Liver (tissue), 8 donors: ENCODE measurements at regions not wholly inside any gene's neighbourhood (a gene's known extent, or its start where the extent isn't known, plus 50 kb on each side); places are given as distances from the start of the nearest gene placed in this dataset.

Experiments used
- DNase-seq: peaks from one replicate; pipeline ENCODE4 v3.0.0-alpha.2; 2017; ENCODE audit warnings: low spot score
- H3K27ac ChIP-seq, 2 donors: one replicate each; pipeline ENCODE4 v1.7.0; 2013; ENCODE audit warnings: inconsistent platforms in 2 of 2, low read length in 2 of 2, control low read depth in 1 of 2, low read depth in 1 of 2, mild to moderate bottlenecking in 1 of 2
- H3K27me3 ChIP-seq, 4 donors: one replicate each; pipeline versions ENCODE4 v1.6.1 to v1.7.0; 2013; ENCODE audit warnings: low read length in 3 of 4, inconsistent platforms in 1 of 4, mild to moderate bottlenecking in 1 of 4, moderate library complexity in 1 of 4; ENCODE audit not compliant: control insufficient read depth in 4 of 4, insufficient read depth in 4 of 4
- H3K36me3 ChIP-seq, 4 donors: one replicate each; pipeline versions ENCODE4 v1.6.1 to v1.7.0; 2013; ENCODE audit warnings: low read length in 3 of 4, mild to moderate bottlenecking in 3 of 4, low read depth in 1 of 4, moderate library complexity in 1 of 4; ENCODE audit not compliant: control insufficient read depth in 4 of 4, insufficient read depth in 3 of 4
- H3K4me1 ChIP-seq, 4 donors: one replicate each; pipeline versions ENCODE4 v1.6.1 to v1.7.0; 2013; ENCODE audit warnings: low read length in 3 of 4, mild to moderate bottlenecking in 3 of 4, moderate library complexity in 1 of 4; ENCODE audit not compliant: control insufficient read depth in 4 of 4, insufficient read depth in 4 of 4
- H3K4me3 ChIP-seq, 3 donors: one replicate each; pipeline versions ENCODE4 v1.6.1 to v1.7.0; 2013; ENCODE audit warnings: low read length in 3 of 3, control low read depth in 1 of 3, low read depth in 1 of 3, mild to moderate bottlenecking in 1 of 3
- H3K9ac ChIP-seq, 2 donors: one replicate each; pipeline ENCODE4 v1.7.0; 2013; ENCODE audit warnings: low read length in 2 of 2, mild to moderate bottlenecking in 2 of 2, moderate library complexity in 2 of 2, control low read depth in 1 of 2, low read depth in 1 of 2
- H3K9me3 ChIP-seq, 4 donors: one replicate each; pipeline versions ENCODE4 v1.6.1 to v1.7.0; 2013; ENCODE audit warnings: low read length in 3 of 4; ENCODE audit not compliant: control insufficient read depth in 4 of 4
- ATF3 ChIP-seq: IDR thresholded peaks from 2 replicates; pipeline ENCODE4 v1.6.1; 2016; ENCODE audit warnings: antibody characterized with exemption
- CTCF ChIP-seq: fragments of 150-350 bp; IDR thresholded peaks from 2 replicates; pipeline ENCODE4 v1.5.1; 2017; ENCODE audit warnings: improper control_type of control experiment, low read depth, low read length; ENCODE audit not compliant: missing input control
- EGR1 ChIP-seq, 2 donors: IDR thresholded peaks; 2 replicates each; pipeline ENCODE4 v1.6.1; 2016 to 2018; ENCODE audit warnings: antibody characterized with exemption in 2 of 2, low read depth in 2 of 2
- FOXA1 ChIP-seq: IDR thresholded peaks from 2 replicates; pipeline ENCODE4 v1.6.1; 2016; ENCODE audit warnings: antibody characterized with exemption
- GABPA ChIP-seq, 2 donors: IDR thresholded peaks in 1 of 2; conservative IDR thresholded peaks in 1 of 2; 2 replicates each; pipeline ENCODE4 v1.6.1; 2016; ENCODE audit warnings: antibody characterized with exemption in 2 of 2, mild to moderate bottlenecking in 1 of 2, moderate library complexity in 1 of 2
- HNF4A ChIP-seq, 2 donors: conservative IDR thresholded peaks; 2 replicates each; pipeline ENCODE4 v1.6.1; 2016; ENCODE audit warnings: antibody characterized with exemption in 2 of 2, mild to moderate bottlenecking in 2 of 2
- HNF4G ChIP-seq: IDR thresholded peaks from 2 replicates; pipeline ENCODE4 v1.6.1; 2016; ENCODE audit warnings: antibody characterized with exemption
- JUND ChIP-seq, 2 donors: IDR thresholded peaks; 2 replicates each; pipeline ENCODE4 v1.6.1; 2016; ENCODE audit warnings: antibody characterized with exemption in 2 of 2
- MAX ChIP-seq: IDR thresholded peaks from 2 replicates; pipeline ENCODE4 v1.6.1; 2016; ENCODE audit warnings: antibody characterized with exemption
- NR2F2 ChIP-seq: IDR thresholded peaks from 2 replicates; pipeline ENCODE4 v1.6.1; 2016; ENCODE audit warnings: antibody characterized with exemption
- RAD21 ChIP-seq, 2 donors: IDR thresholded peaks; 2 replicates each; pipeline ENCODE4 v1.6.1; 2016; ENCODE audit warnings: antibody characterized with exemption in 2 of 2, mild to moderate bottlenecking in 2 of 2
- REST ChIP-seq: IDR thresholded peaks from 2 replicates; pipeline ENCODE4 v1.6.1; 2016; ENCODE audit warnings: antibody characterized with exemption, mild to moderate bottlenecking
- RXRA ChIP-seq, 2 donors: IDR thresholded peaks; 2 replicates each; pipeline ENCODE4 v1.6.1; 2017 to 2018; ENCODE audit warnings: antibody characterized with exemption in 2 of 2, mild to moderate bottlenecking in 1 of 2
- SP1 ChIP-seq: IDR thresholded peaks from 2 replicates; pipeline ENCODE4 v1.6.1; 2018; ENCODE audit warnings: antibody characterized with exemption, mild to moderate bottlenecking
- ZBTB33 ChIP-seq: IDR thresholded peaks from 2 replicates; pipeline ENCODE4 v1.6.1; 2016; ENCODE audit warnings: antibody characterized with exemption
- WGBS: extraction: QIAGEN DNeasy Blood & Tissue Kit; methylation state at CpG from one replicate; pipeline ENCODE4 v1.1.7; 2013; 5-methylcytosine and 5-hydroxymethylcytosine counted together
- donor health status: healthy.
- donor health status: healthy.
- donor health status: healthy.
- donor health status: healthy.
- donor health status: healthy.

GRCh38 chr6:44617416-44617815 lies 229.9 kb downstream of the CDC5L start (continued):
- TF ChIP-seq REST (no peak), RAD21 (IDR thresholded peaks at IDR 0.05) (no peak), FOXA1 (no peak), ATF3 (no peak), HNF4G (no peak)

GRCh38 chr6:44618371-44618770 lies 230.9 kb downstream of the CDC5L start:
- Histone ChIP-seq H3K36me3 (no peaks in the 10 kb centered on the region), H3K4me3 (no peak overlapping the region), H3K9me3 (no peaks in the 10 kb centered on the region), H3K27me3 (no peaks in the 10 kb centered on the region), H3K27ac (no peak overlapping the region), H3K4me1 (no peaks in the 10 kb centered on the region), H3K9ac (no peak overlapping the region)
- no peak for TF ChIP-seq CTCF
- TF ChIP-seq JUND (IDR thresholded peaks at IDR 0.05): no peak
- TF ChIP-seq RXRA (IDR thresholded peaks at IDR 0.05): no peak
- TF ChIP-seq HNF4G: no peak
- TF ChIP-seq GABPA (IDR thresholded peaks at IDR 0.05 in 1 of 2, conservative IDR thresholded peaks at IDR 0.05 in 1 of 2): no peak
- no peak for TF ChIP-seq RAD21 (IDR thresholded peaks at IDR 0.05)
- no peak for TF ChIP-seq ZBTB33
- TF ChIP-seq MAX: no peak
- TF ChIP-seq REST: no peak
- TF ChIP-seq ATF3: no peak
- TF ChIP-seq NR2F2: no peak
- TF ChIP-seq HNF4A (conservative IDR thresholded peaks at IDR 0.05): no peak
- no peak for TF ChIP-seq SP1
- TF ChIP-seq EGR1 (IDR thresholded peaks at IDR 0.05; ENCODE audit: low read depth in 2 of 2): no peak
- no peak for TF ChIP-seq FOXA1
- WGBS: 71% methylated on average over 4 of the region's 4 CpGs
- no peak for DNase-seq
